ENCODE measurements at regions not wholly inside any gene's neighbourhood (a gene's known extent, or its start where the extent isn't known, plus 50 kb on each side); places are given as distances from the start of the nearest gene placed in this dataset.

GRCh38 chr1:229192853-229193252 is 78.1 kb upstream of the RAB4A start:
- TF ChIP-seq CTCF (IDR thresholded peaks at IDR 0.05; ENCODE audit: low read depth, low read length), result no peak
- no peak for TF ChIP-seq EZH2phosphoT487 (IDR thresholded peaks at IDR 0.05; ENCODE audit: low read depth)
- H3K79me2 ChIP-seq (ENCODE audit: low read length), result no peaks in the 10 kb centered on the region
- H4K20me1 ChIP-seq (ENCODE audit: insufficient read depth, low read length), result no peaks in the 10 kb centered on the region
- no peak overlapping the region for H2AFZ ChIP-seq (ENCODE audit: low read depth, low read length)
- no peaks in the 10 kb centered on the region for H3K36me3 ChIP-seq (replicated peaks; ENCODE audit: low read depth, low read length)
- H3K4me2 ChIP-seq (ENCODE audit: low read length), result no peak overlapping the region
- no peak overlapping the region for H3K9ac ChIP-seq (ENCODE audit: low read length)
- no peaks in the 10 kb centered on the region for H3K9me3 ChIP-seq (ENCODE audit: insufficient read depth, low read length)
- no peak overlapping the region for H3K4me3 ChIP-seq (ENCODE audit: low read length)
- H3K27me3 ChIP-seq (ENCODE audit: low read depth, low read length), result peaks cover 4% of the 10 kb centered on the region
- H3K27ac ChIP-seq (ENCODE audit: low read length), result no peak overlapping the region
- H3K4me1 ChIP-seq (ENCODE audit: low read length), result peaks cover 9% of the 10 kb centered on the region

DNA sequence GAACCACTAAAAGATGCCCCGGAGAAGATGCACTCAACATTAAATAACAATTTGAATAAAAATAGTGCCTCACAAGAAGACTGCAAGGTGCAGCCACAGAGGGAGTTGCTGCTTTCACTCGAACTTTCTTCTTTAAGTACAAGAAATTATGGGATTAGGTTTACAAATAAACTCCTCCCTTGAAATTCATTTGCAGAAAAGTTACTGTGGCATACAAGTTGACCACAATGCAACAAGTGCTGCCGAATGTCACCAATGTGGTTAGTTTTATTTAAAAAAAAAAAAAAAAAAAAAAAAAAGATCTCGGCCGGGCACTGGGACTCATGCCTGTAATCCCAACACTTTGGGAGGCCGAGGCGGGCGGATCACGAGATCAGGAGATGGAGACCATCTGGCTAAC is 76.8 kb upstream of the RAB4A start:
- no peaks in the 10 kb centered on the region for H3K79me2 ChIP-seq (ENCODE audit: low read length)
- H3K4me3 ChIP-seq (ENCODE audit: low read length), result no peak overlapping the region
- TF ChIP-seq CTCF (IDR thresholded peaks at IDR 0.05; ENCODE audit: low read depth, low read length), result no peak
- TF ChIP-seq EZH2phosphoT487 (IDR thresholded peaks at IDR 0.05; ENCODE audit: low read depth), result no peak
- no peak overlapping the region for H2AFZ ChIP-seq (ENCODE audit: low read depth, low read length)
- no peaks in the 10 kb centered on the region for H3K36me3 ChIP-seq (replicated peaks; ENCODE audit: low read depth, low read length)
- H3K27ac ChIP-seq (ENCODE audit: low read length), result no peak overlapping the region
- H4K20me1 ChIP-seq (ENCODE audit: insufficient read depth, low read length), result no peaks in the 10 kb centered on the region
- H3K4me2 ChIP-seq (ENCODE audit: low read length), result no peak overlapping the region
- H3K9me3 ChIP-seq (ENCODE audit: insufficient read depth, low read length), result no peaks in the 10 kb centered on the region
- peaks cover 4% of the 10 kb centered on the region for H3K27me3 ChIP-seq (ENCODE audit: low read depth, low read length)
- H3K4me1 ChIP-seq (ENCODE audit: low read length), result peaks cover 9% of the 10 kb centered on the region
- no peak overlapping the region for H3K9ac ChIP-seq (ENCODE audit: low read length)

GRCh38 chr1:229195246-229195645 is 75.7 kb upstream of the RAB4A start:
- Histone ChIP-seq H3K36me3 (replicated peaks; ENCODE audit: low read depth, low read length) (no peaks in the 10 kb centered on the region), H3K79me2 (ENCODE audit: low read length) (no peaks in the 10 kb centered on the region), H3K4me3 (ENCODE audit: low read length) (no peak overlapping the region), H3K4me2 (ENCODE audit: low read length) (no peak overlapping the region), H2AFZ (ENCODE audit: low read depth, low read length) (no peak overlapping the region), H4K20me1 (ENCODE audit: insufficient read depth, low read length) (no peaks in the 10 kb centered on the region), H3K27ac (ENCODE audit: low read length) (no peak overlapping the region), H3K9ac (ENCODE audit: low read length) (no peak overlapping the region), H3K9me3 (ENCODE audit: insufficient read depth, low read length) (no peaks in the 10 kb centered on the region), H3K4me1 (ENCODE audit: low read length) (peaks cover 13% of the 10 kb centered on the region), H3K27me3 (ENCODE audit: low read depth, low read length) (peaks cover under 1% of the 10 kb centered on the region; the same call in 1 of the 2 replicates)
- TF ChIP-seq EZH2phosphoT487 (IDR thresholded peaks at IDR 0.05; ENCODE audit: low read depth) (no peak), CTCF (IDR thresholded peaks at IDR 0.05; ENCODE audit: low read depth, low read length) (no peak)

DNA sequence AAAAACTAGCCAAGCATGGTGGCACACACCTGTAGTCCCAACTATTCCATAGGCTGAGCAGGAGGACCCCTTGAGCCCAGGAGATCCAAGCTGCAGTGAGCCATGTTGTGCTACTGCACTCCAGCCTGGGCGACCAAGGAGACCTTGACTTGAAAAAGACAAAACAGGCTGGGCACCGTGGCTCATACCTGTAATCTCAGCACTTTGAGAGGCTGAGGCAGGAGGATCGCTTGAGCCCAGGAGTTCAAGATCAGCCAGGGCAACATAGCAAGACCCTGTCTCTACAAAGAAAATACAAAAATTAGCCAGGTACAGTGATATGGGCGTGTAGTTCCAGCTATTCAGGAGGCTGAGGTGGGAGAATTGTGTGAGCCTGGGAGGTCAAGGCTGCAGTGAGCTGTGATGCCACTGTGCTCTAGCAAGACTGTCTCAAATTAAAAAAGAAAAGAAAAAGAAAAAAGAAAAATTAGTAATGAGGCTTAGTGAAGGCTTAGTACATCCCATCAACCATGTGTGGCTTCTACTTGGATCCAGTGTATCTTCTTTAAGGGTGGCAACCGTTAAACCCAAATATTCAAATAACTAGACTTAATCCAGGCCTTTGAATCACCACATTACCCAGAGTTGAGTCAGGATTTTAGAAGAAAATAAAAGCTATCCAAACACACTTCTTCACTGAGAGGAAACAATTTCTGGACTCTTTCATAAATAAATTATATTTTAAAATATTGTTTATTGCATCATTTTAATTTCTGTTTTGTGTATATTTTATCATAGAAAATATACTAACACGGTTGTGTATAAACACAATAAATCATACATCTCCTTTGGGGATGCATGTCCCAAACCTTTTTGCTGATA is 74.3 kb upstream of the RAB4A start:
- no peak overlapping the region for H2AFZ ChIP-seq (ENCODE audit: low read depth, low read length)
- H3K9me3 ChIP-seq (ENCODE audit: insufficient read depth, low read length), result no peaks in the 10 kb centered on the region
- TF ChIP-seq CTCF (IDR thresholded peaks at IDR 0.05; ENCODE audit: low read depth, low read length), result no peak
- TF ChIP-seq EZH2phosphoT487 (IDR thresholded peaks at IDR 0.05; ENCODE audit: low read depth), result no peak
- H3K4me2 ChIP-seq (ENCODE audit: low read length), result no peak overlapping the region
- H3K27ac ChIP-seq (ENCODE audit: low read length), result no peak overlapping the region
- H3K36me3 ChIP-seq (replicated peaks; ENCODE audit: low read depth, low read length), result no peaks in the 10 kb centered on the region
- no peak overlapping the region for H3K4me3 ChIP-seq (ENCODE audit: low read length)
- no peaks in the 10 kb centered on the region for H4K20me1 ChIP-seq (ENCODE audit: insufficient read depth, low read length)
- no peak overlapping the region for H3K9ac ChIP-seq (ENCODE audit: low read length)
- H3K27me3 ChIP-seq (ENCODE audit: low read depth, low read length), result peaks cover 5% of the 10 kb centered on the region
- H3K4me1 ChIP-seq (ENCODE audit: low read length), result peaks cover 13% of the 10 kb centered on the region
- H3K79me2 ChIP-seq (ENCODE audit: low read length), result no peaks in the 10 kb centered on the region

All from OCI-LY3 (cell line).